HEK293 (cell line): ENCODE measurements at regions not wholly inside any gene's neighbourhood (a gene's known extent, or its start where the extent isn't known, plus 50 kb on each side); places are given as distances from the start of the nearest gene placed in this dataset.

Experiments
- CTCF ChIP-seq: fragments of 450-650 bp; formaldehyde crosslinking; IDR thresholded peaks from 2 replicates; pipeline ENCODE4 v1.5.1; 2016; ENCODE audit warnings: missing biosample characterization, missing genetic modification characterization
- SP2 ChIP-seq: fragments of 450-650 bp; formaldehyde crosslinking; IDR thresholded peaks from 2 replicates; pipeline ENCODE4 v1.5.1; 2016; ENCODE audit warnings: missing biosample characterization, missing genetic modification characterization
- TCF7L2 ChIP-seq: IDR thresholded peaks from 2 replicates; pipeline ENCODE4 v1.6.1; 2011; ENCODE audit warnings: low read depth, mild to moderate bottlenecking, inconsistent platforms, low read length, moderate library complexity, borderline replicate concordance
- ZNF518A ChIP-seq: fragments of 450-650 bp; formaldehyde crosslinking; conservative IDR thresholded peaks from 2 replicates; pipeline ENCODE4 v1.5.1; 2016; ENCODE audit warnings: low read depth, missing biosample characterization, missing genetic modification characterization

DNA sequence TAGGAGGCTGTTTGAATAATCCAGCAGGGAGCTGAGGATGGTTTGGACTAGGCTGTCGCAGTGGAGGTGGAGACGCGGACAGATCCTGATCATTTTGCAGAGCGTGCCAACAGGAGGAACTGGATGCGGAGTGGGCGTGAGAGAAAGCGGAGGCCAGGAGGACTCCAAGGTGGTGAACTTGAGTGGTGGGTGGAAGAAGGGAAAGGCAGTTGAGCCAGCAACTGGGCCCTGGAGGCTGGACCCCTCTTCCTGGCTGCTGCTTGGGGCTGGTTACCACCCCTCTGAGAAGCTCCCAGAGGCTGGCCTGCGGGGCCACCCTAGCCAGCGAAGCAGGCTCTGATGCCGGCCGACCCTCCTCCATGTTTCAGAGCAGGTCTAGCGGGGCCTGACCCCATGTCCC is 56.8 kb upstream of the KCNA1 start:
- TF ChIP-seq ZNF518A, result no peak
- no peak for TF ChIP-seq CTCF
- TF ChIP-seq SP2 (tag by site-specific recombination), result no peak
- no peak for TF ChIP-seq TCF7L2
